Testis (tissue), 2 donors: ENCODE measurements at regions not wholly inside any gene's neighbourhood (a gene's known extent, or its start where the extent isn't known, plus 50 kb on each side); places are given as distances from the start of the nearest gene placed in this dataset.

ENCODE experiments used
- POLR2A ChIP-seq: fragments of 450-650 bp; IDR thresholded peaks from one replicate; pipeline ENCODE4 v1.6.1; 2017; ENCODE audit warnings: antibody characterized with exemption, mild to moderate bottlenecking, moderate library complexity
- TF ChIP-seq, protein P1 (sequence below), 3 experiments: fragments of 450-650 bp in 2 of 3; fragments of 200-600 bp in 1 of 3; sonication (generic) in 1 of 3; IDR thresholded peaks; one replicate each; pipeline ENCODE4 v1.5.1; 2016 to 2019; ENCODE audit warnings: antibody characterized with exemption in 3 of 3, mild to moderate bottlenecking in 2 of 3, moderate library complexity in 1 of 3

DNA sequence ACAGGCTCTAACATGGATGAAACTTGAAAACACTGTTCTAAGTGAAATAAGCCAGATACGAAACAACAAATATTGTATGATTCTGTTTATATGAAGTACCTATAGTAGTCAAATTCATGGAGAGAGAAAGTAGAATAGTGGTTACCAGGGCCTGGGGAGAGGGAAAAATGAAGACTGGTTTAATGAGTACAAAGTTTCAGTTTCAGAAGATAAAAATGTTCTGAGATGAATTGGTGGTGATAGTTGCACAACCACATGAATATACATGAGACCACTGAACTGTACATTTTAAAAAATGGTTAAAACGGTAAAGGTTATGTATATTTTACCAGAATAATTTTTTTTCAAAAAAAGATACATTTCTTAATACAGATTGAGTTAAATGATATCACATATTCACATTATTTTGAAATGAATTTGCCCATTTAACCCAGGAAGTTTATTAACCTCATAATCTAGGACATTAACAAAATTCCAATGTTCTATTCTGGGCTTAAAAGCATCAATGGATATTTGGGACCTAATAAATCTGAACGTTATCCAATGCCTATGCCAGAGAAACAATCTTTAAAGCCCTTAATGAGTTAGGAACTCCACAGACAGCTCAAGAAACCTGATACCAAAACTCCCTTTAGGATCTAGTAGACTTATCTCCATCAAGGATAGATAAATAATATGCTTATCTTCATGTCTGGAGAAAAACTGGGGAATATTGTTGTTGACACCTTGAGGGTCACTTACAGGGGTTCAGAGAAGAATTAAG lies 521.3 kb downstream of the EFNA5 start:
- TF ChIP-seq POLR2A: no peak
- TF ChIP-seq, protein P1, sequence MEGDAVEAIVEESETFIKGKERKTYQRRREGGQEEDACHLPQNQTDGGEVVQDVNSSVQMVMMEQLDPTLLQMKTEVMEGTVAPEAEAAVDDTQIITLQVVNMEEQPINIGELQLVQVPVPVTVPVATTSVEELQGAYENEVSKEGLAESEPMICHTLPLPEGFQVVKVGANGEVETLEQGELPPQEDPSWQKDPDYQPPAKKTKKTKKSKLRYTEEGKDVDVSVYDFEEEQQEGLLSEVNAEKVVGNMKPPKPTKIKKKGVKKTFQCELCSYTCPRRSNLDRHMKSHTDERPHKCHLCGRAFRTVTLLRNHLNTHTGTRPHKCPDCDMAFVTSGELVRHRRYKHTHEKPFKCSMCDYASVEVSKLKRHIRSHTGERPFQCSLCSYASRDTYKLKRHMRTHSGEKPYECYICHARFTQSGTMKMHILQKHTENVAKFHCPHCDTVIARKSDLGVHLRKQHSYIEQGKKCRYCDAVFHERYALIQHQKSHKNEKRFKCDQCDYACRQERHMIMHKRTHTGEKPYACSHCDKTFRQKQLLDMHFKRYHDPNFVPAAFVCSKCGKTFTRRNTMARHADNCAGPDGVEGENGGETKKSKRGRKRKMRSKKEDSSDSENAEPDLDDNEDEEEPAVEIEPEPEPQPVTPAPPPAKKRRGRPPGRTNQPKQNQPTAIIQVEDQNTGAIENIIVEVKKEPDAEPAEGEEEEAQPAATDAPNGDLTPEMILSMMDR (IDR thresholded peaks at IDR 0.05): no peak
